ENCODE measurements at regions not wholly inside any gene's neighbourhood (a gene's known extent, or its start where the extent isn't known, plus 50 kb on each side); places are given as distances from the start of the nearest gene placed in this dataset.

DNA sequence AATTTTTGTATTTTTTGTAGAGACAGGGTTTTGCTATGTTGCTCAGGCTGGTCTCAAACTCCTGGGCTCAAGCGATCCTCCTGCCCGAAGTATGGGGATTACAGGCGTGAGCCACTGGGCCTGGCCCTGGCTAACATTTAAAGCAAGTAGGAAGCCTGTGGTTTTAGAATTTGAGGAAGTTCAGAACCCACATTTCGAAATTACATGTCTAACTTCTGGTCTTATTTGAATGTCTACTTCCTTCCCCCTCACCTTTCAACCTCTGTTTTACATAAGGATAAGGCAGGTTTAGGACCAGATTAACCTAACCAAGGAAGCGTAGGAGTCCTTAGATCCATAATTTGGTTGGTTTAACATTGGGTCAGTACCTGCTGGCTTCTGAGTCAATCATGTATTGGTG is 120.5 kb upstream of the PROK2 start:
- no peaks in the 10 kb centered on the region for H3K9me3 ChIP-seq (ENCODE audit: low read length)
- H3K27ac ChIP-seq (ENCODE audit: low read depth, low read length): no peak overlapping the region
- H3K4me3 ChIP-seq (ENCODE audit: low read depth in 1 of 2, low read length in 2 of 2): no peak overlapping the region
- H3K36me3 ChIP-seq (ENCODE audit: insufficient read depth, low read length): no peaks in the 10 kb centered on the region
- H3K27me3 ChIP-seq (ENCODE audit: control insufficient read depth in 1 of 2, insufficient read depth in 2 of 2, low read length in 2 of 2): no peaks in the 10 kb centered on the region
- no peak overlapping the region for H3K9ac ChIP-seq (ENCODE audit: low read length)
- H3K4me1 ChIP-seq (ENCODE audit: insufficient read depth, low read length): peaks cover 5% of the 10 kb centered on the region

DNA sequence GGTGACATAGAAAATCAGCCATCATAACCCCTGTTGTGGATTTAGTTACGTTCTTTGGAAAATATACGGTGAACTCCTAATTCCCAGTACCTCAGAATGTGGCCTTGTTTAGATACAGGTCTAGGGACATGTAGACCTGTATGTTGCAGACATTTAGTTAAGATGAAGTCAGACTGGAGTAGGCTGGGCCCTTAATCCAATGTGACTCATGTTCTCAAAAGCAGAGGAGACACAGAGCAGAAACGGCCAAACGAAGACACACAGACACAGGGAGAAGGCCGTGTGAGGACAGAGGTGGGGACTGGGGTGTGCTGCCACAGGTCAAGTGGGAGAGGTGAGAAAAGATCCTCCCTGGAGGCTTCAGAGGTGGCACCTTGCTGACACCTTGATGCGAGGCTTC is 119.0 kb upstream of the PROK2 start:
- Histone ChIP-seq H3K9ac (ENCODE audit: low read length) (no peak overlapping the region), H3K9me3 (ENCODE audit: low read length) (no peaks in the 10 kb centered on the region), H3K4me1 (ENCODE audit: insufficient read depth, low read length) (peaks cover 5% of the 10 kb centered on the region), H3K36me3 (ENCODE audit: insufficient read depth, low read length) (no peaks in the 10 kb centered on the region), H3K27me3 (ENCODE audit: control insufficient read depth in 1 of 2, insufficient read depth in 2 of 2, low read length in 2 of 2) (no peaks in the 10 kb centered on the region), H3K4me3 (ENCODE audit: low read depth in 1 of 2, low read length in 2 of 2) (no peak overlapping the region), H3K27ac (ENCODE audit: low read depth, low read length) (no peak overlapping the region)

DNA sequence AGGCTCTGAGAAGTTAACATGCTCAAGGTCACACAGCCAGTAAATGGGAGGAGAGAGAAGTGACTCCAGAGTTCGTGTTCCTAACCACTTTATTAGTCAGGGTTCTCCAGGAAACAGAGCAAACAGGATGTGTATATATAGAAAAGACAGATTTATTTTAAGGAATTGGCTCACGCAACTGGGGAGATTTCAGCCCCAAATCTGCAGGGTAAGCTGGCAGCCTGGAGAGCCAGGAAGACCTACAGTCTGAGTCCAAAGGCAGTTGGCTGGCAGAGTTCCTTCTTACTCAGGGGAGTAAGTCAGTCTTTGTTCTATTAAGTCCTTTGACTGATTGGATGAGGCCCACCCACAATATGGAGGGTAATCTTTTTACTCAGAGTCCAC is 118.2 kb upstream of the PROK2 start:
- H3K9me3 ChIP-seq (ENCODE audit: low read length): no peaks in the 10 kb centered on the region
- no peak overlapping the region for H3K27ac ChIP-seq (ENCODE audit: low read depth, low read length)
- no peaks in the 10 kb centered on the region for H3K36me3 ChIP-seq (ENCODE audit: insufficient read depth, low read length)
- H3K9ac ChIP-seq (ENCODE audit: low read length): no peak overlapping the region
- H3K4me1 ChIP-seq (ENCODE audit: insufficient read depth, low read length): peaks cover 5% of the 10 kb centered on the region
- no peak overlapping the region for H3K4me3 ChIP-seq (ENCODE audit: low read depth in 1 of 2, low read length in 2 of 2)
- H3K27me3 ChIP-seq (ENCODE audit: control insufficient read depth in 1 of 2, insufficient read depth in 2 of 2, low read length in 2 of 2): no peaks in the 10 kb centered on the region

DNA sequence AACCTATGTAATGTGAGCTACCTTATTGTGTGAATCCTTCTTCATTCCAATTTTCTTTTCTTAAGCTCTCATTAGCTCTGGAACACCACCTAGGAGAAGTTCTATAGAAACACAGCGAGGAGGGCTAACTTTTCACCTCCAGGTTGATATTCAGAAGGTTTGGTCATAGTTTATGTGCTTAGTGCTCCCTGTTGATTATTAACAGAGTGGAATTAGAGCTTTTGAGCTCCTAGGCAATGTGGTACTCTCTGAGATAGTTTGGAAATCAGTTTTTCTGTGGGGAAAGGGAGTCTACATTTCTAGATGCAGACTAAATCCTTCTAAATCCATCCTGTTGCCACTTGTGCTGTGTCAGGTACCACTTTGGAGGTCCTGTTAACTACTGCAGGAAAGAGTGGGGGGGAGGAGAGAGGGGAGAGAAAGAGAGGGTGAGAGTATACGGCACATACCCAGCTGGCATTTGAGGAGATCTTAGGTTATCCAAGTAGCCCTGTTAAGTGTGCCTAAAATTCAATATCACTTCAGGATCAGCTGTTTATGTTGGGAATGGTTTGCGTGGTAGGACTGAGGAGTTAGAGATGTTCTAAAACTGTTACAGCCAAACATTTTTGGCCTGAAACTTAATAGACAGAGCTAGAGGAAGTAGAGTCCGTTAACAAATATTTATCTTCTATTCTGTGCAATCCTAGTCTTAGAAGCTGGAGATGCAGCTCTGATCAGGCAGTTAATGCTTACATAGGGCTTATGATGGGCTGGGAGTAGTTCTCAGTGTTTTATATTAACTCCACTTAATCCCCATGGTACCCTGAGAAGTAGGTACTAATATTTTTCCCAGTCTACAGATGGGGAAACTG is 117.5 kb upstream of the PROK2 start:
- Histone ChIP-seq H3K9ac (ENCODE audit: low read length) (no peak overlapping the region), H3K27me3 (ENCODE audit: control insufficient read depth in 1 of 2, insufficient read depth in 2 of 2, low read length in 2 of 2) (no peaks in the 10 kb centered on the region), H3K4me1 (ENCODE audit: insufficient read depth, low read length) (peaks cover under 1% of the 10 kb centered on the region), H3K36me3 (ENCODE audit: insufficient read depth, low read length) (no peaks in the 10 kb centered on the region), H3K4me3 (ENCODE audit: low read depth in 1 of 2, low read length in 2 of 2) (no peak overlapping the region), H3K27ac (ENCODE audit: low read depth, low read length) (no peak overlapping the region), H3K9me3 (ENCODE audit: low read length) (no peaks in the 10 kb centered on the region)

DNA sequence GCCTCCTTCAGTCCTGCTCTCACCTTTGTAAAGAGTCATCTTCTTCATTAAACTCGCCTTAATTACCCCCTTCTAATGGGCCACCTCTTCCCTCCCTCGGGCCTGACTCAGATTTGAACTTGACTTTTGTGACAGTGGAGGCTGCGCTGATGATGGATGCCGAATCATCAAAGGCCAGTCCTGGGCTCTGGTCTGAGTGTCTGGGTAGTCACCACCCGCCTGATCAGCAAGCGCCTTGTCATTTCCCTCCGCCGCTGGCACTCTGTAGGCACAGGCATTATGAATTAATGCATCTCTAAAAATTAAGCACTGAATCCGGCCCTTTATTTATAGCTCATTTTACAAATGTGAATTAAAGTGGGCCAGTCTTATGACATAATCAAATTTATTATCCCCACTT is 116.7 kb upstream of the PROK2 start:
- Histone ChIP-seq H3K27ac (ENCODE audit: low read depth, low read length) (no peak overlapping the region), H3K9me3 (ENCODE audit: low read length) (no peaks in the 10 kb centered on the region), H3K9ac (ENCODE audit: low read length) (no peak overlapping the region), H3K36me3 (ENCODE audit: insufficient read depth, low read length) (no peaks in the 10 kb centered on the region), H3K4me3 (ENCODE audit: low read depth in 1 of 2, low read length in 2 of 2) (no peak overlapping the region), H3K27me3 (ENCODE audit: control insufficient read depth in 1 of 2, insufficient read depth in 2 of 2, low read length in 2 of 2) (no peaks in the 10 kb centered on the region), H3K4me1 (ENCODE audit: insufficient read depth, low read length) (no peaks in the 10 kb centered on the region)

DNA sequence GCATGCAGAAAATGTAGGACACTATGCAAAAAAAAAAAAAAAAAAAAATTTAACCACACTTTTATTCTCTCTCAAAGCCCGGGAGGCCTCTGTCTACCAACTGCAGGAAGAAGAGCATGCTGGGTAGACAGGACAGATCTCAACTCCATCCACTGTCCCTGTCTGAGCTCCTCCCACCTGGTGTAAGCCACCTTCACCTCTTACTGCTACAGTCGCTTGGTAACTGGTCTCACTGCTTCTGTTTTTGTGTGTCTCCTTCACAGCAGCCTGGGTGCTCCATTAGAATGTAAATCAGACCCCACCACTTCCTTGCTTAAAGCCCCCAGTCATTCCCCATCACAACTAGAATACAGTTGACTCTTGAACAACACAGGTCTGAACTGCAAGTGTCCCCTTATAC is 115.1 kb upstream of the PROK2 start:
- no peaks in the 10 kb centered on the region for H3K4me1 ChIP-seq (ENCODE audit: insufficient read depth, low read length)
- no peaks in the 10 kb centered on the region for H3K27me3 ChIP-seq (ENCODE audit: control insufficient read depth in 1 of 2, insufficient read depth in 2 of 2, low read length in 2 of 2)
- no peak overlapping the region for H3K9ac ChIP-seq (ENCODE audit: low read length)
- peaks cover 4% of the 10 kb centered on the region for H3K9me3 ChIP-seq (ENCODE audit: low read length)
- H3K27ac ChIP-seq (ENCODE audit: low read depth, low read length): no peak overlapping the region
- no peak overlapping the region for H3K4me3 ChIP-seq (ENCODE audit: low read depth in 1 of 2, low read length in 2 of 2)
- no peaks in the 10 kb centered on the region for H3K36me3 ChIP-seq (ENCODE audit: insufficient read depth, low read length)

DNA sequence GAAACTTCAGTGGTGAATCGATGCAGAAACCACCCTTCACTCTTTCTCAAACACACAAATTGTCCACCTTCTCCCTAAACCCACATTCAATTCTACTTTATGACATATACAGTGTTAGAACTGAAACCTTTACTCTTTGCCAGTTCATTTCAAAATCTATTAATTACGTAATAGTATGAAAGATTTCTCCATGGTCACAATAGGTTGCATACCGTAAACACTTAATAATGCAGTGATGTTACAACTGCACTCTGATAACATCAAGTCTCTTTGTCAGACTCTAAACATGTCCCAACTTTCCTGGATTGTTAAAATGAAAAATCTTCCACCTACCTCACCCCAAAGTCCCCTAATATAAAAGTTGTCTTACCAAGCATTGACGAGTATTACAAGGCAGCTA is 111.8 kb upstream of the PROK2 start:
- Histone ChIP-seq H3K4me3 (ENCODE audit: low read depth in 1 of 2, low read length in 2 of 2) (no peak overlapping the region), H3K4me1 (ENCODE audit: insufficient read depth, low read length) (no peaks in the 10 kb centered on the region), H3K27me3 (ENCODE audit: control insufficient read depth in 1 of 2, insufficient read depth in 2 of 2, low read length in 2 of 2) (no peaks in the 10 kb centered on the region), H3K9ac (ENCODE audit: low read length) (no peak overlapping the region), H3K36me3 (ENCODE audit: insufficient read depth, low read length) (no peaks in the 10 kb centered on the region), H3K9me3 (ENCODE audit: low read length) (peaks cover 4% of the 10 kb centered on the region), H3K27ac (ENCODE audit: low read depth, low read length) (no peak overlapping the region)

DNA sequence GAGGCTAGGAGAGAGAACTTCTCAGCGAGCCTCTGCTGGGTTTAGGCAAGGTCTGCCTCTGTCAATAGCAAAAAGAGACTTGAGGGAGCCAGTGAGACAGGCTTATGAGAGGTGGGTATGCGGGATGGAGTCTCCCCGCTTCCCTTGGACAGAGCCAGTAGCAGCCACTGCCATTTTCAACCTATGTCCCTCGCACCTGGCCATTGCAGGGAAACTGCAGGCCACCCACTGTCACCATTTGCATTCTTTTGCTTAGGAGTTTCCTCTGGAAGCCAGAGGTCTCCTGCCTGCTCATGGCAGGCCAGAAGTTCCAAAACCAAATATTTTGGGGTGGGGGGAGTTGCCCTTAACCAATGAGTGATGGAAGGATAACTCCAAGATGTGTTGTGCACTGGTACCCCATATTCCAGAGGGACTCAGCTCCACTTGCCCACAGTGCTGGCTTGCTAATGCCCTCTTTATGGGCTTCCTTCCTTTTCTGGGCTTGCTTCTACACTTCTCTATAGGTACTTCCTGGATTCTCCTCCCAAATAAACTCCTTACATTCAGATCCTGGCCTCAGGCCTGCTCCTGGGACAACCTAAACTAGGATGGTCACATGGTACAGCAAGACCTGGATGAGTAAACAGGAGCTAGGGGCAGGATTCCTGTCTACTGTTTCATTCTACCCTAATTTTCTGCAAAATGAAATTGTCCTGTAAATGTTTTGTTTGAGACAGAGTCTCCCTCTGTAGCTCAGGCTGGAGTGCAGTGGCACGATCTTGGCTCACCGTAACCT is 108.9 kb upstream of the PROK2 start:
- Histone ChIP-seq H3K4me1 (ENCODE audit: insufficient read depth, low read length) (no peaks in the 10 kb centered on the region), H3K9me3 (ENCODE audit: low read length) (peaks cover 4% of the 10 kb centered on the region), H3K9ac (ENCODE audit: low read length) (no peak overlapping the region), H3K27me3 (ENCODE audit: control insufficient read depth in 1 of 2, insufficient read depth in 2 of 2, low read length in 2 of 2) (no peaks in the 10 kb centered on the region), H3K36me3 (ENCODE audit: insufficient read depth, low read length) (no peaks in the 10 kb centered on the region), H3K4me3 (ENCODE audit: low read depth in 1 of 2, low read length in 2 of 2) (no peak overlapping the region), H3K27ac (ENCODE audit: low read depth, low read length) (no peak overlapping the region)

DNA sequence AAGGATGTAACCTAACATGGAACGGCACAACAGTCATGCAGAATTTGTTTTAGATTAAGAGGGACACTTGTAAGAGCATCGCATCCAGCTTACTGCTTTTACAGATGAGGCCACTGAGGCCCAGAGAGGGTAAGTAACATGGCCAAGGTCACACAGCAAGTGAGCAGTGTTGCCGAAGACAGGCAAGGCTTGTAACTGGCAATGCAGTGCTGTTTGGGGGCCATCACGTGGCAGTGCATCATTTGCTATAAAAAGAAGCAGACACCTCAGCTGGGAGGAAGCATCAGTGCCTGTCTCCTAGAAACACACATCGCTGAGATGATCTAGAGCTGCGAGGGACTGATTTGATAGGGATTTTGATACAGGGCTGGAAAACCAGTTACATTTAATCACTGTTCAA is 108.2 kb upstream of the PROK2 start:
- no peak overlapping the region for H3K4me3 ChIP-seq (ENCODE audit: low read depth in 1 of 2, low read length in 2 of 2)
- no peak overlapping the region for H3K9ac ChIP-seq (ENCODE audit: low read length)
- H3K9me3 ChIP-seq (ENCODE audit: low read length): peaks cover 4% of the 10 kb centered on the region
- H3K27me3 ChIP-seq (ENCODE audit: control insufficient read depth in 1 of 2, insufficient read depth in 2 of 2, low read length in 2 of 2): no peaks in the 10 kb centered on the region
- H3K4me1 ChIP-seq (ENCODE audit: insufficient read depth, low read length): no peaks in the 10 kb centered on the region
- no peak overlapping the region for H3K27ac ChIP-seq (ENCODE audit: low read depth, low read length)
- H3K36me3 ChIP-seq (ENCODE audit: insufficient read depth, low read length): no peaks in the 10 kb centered on the region

DNA sequence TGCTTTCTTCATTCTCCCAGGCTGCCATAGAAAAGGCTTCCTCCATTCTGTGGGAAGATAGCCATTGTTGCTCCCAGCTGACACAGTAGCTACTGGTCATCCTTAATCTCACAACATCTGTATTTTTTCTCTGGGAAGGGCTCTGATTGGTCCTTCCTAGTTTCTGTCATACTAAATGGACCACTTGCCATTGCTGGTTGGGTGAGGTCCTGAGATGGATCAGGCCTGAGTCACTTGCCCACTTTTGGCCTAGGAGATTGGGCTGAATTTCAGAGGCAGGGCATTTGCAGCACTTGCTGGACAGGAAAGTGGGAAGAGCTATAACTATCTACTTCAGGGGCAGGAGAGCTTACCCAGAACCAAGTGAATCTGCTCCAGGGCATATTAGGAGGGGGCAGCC is 106.5 kb upstream of the PROK2 start:
- Histone ChIP-seq H3K36me3 (ENCODE audit: insufficient read depth, low read length) (no peaks in the 10 kb centered on the region), H3K9me3 (ENCODE audit: low read length) (peaks cover 3% of the 10 kb centered on the region), H3K27me3 (ENCODE audit: control insufficient read depth in 1 of 2, insufficient read depth in 2 of 2, low read length in 2 of 2) (no peaks in the 10 kb centered on the region), H3K9ac (ENCODE audit: low read length) (no peak overlapping the region), H3K4me1 (ENCODE audit: insufficient read depth, low read length) (no peaks in the 10 kb centered on the region), H3K27ac (ENCODE audit: low read depth, low read length) (no peak overlapping the region), H3K4me3 (ENCODE audit: low read depth in 1 of 2, low read length in 2 of 2) (no peak overlapping the region)

DNA sequence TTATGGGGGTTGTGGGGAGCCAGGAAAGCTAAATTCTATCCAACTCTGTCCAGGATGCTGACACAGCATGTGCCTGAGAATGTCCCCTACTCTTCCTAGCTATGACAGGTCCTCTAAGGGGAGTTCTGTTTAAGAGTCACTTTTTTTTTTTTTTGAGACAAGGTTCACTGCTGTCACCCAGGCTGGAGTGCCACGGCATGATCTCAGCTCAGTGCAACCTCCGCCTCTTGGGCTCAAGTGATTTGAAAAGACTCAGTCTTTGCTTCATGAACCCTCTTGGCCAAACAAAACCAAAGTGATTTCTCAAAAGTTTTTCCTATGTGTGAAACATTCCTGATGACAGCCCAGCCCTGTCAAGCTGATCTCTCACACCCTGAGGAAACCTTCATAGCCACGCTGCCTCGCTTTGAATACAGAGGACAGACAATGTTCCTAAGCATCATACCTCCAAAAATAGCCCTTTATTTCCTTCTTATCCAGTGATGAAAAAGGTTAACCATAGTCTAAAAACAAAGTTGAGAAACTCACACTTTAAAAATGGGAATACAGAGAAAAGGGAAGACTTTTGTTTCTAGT is 105.5 kb upstream of the PROK2 start:
- Histone ChIP-seq H3K36me3 (ENCODE audit: insufficient read depth, low read length) (no peaks in the 10 kb centered on the region), H3K4me3 (ENCODE audit: low read depth in 1 of 2, low read length in 2 of 2) (no peak overlapping the region), H3K4me1 (ENCODE audit: insufficient read depth, low read length) (no peaks in the 10 kb centered on the region), H3K9ac (ENCODE audit: low read length) (no peak overlapping the region), H3K9me3 (ENCODE audit: low read length) (no peaks in the 10 kb centered on the region), H3K27ac (ENCODE audit: low read depth, low read length) (no peak overlapping the region), H3K27me3 (ENCODE audit: control insufficient read depth in 1 of 2, insufficient read depth in 2 of 2, low read length in 2 of 2) (no peaks in the 10 kb centered on the region)

Data from muscle layer of colon (tissue), 2 donors.